ENCODE measurements at regions not wholly inside any gene's neighbourhood (a gene's known extent, or its start where the extent isn't known, plus 50 kb on each side); places are given as distances from the start of the nearest gene placed in this dataset.

- no peak for DNase-seq (ENCODE audit: insufficient read length, low spot score)
- TF ChIP-seq CTCF (IDR thresholded peaks at IDR 0.05; ENCODE audit: insufficient read depth, missing control alignments), result no peak
- FAIRE-seq, result no peak
These were observed 95.6 kb upstream of the ARHGAP20 start for GRCh38 chr11:110807801-110808200.

GRCh38 chr11:110805756-110806155, 93.5 kb upstream of the ARHGAP20 start:
- no peak for FAIRE-seq
- TF ChIP-seq CTCF (IDR thresholded peaks at IDR 0.05; ENCODE audit: insufficient read depth, missing control alignments), result no peak
- DNase-seq (ENCODE audit: insufficient read length, low spot score), result no peak

GRCh38 chr11:110802162-110802561, 89.9 kb upstream of the ARHGAP20 start:
- FAIRE-seq (no peak), DNase-seq (ENCODE audit: insufficient read length, low spot score) (no peak)
- no peak for TF ChIP-seq CTCF (IDR thresholded peaks at IDR 0.05; ENCODE audit: insufficient read depth, missing control alignments)

- FAIRE-seq, result no peak
- no peak for TF ChIP-seq CTCF (IDR thresholded peaks at IDR 0.05; ENCODE audit: insufficient read depth, missing control alignments)
- no peak for DNase-seq (ENCODE audit: insufficient read length, low spot score)
These were observed 89.1 kb upstream of the ARHGAP20 start for GRCh38 chr11:110801328-110801727.

GRCh38 chr11:110798201-110798900, 86.1 kb upstream of the ARHGAP20 start:
- DNase-seq (ENCODE audit: insufficient read length, low spot score) (no peak), FAIRE-seq (no peak)
- no peak for TF ChIP-seq CTCF (IDR thresholded peaks at IDR 0.05; ENCODE audit: insufficient read depth, missing control alignments)

GRCh38 chr11:110797453-110797852, 85.2 kb upstream of the ARHGAP20 start:
- FAIRE-seq (no peak), DNase-seq (ENCODE audit: insufficient read length, low spot score) (no peak)
- TF ChIP-seq CTCF (IDR thresholded peaks at IDR 0.05; ENCODE audit: insufficient read depth, missing control alignments), result no peak

GRCh38 chr11:110795112-110795624, 82.9 kb upstream of the ARHGAP20 start:
- TF ChIP-seq CTCF (IDR thresholded peaks at IDR 0.05; ENCODE audit: insufficient read depth, missing control alignments), result no peak
- DNase-seq (ENCODE audit: insufficient read length, low spot score), result no peak
- no peak for FAIRE-seq

All from D721Med (cell line).